ENCODE measurements at regions not wholly inside any gene's neighbourhood (a gene's known extent, or its start where the extent isn't known, plus 50 kb on each side); places are given as distances from the start of the nearest gene placed in this dataset.

DNA sequence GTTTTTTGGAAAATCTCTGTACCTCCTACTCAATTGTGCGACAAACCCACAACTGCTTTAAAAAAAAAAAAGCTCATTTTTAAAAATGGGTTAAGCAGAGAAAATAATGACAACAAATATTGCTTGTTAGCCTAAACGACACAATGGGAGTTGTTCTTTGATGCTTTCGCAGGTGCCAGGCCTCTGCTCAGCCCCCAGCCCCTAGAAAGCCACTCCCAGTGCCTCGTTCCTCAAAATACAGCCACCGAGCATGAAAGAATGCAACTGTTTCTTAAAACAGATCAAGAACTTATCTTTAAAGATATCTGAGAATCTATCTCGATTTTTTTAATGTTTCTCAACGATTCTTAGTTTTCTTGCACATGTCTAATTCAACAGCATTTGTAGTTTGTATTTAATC lies 85.2 kb upstream of the PFKP start:
- Histone ChIP-seq H3K27me3 (ENCODE audit: control insufficient read depth, insufficient read depth, low read length, poor library complexity, severe bottlenecking) (no peaks in the 10 kb centered on the region), H3K9me3 (ENCODE audit: control insufficient read depth, low read length) (no peaks in the 10 kb centered on the region), H3K4me3 (ENCODE audit: insufficient read depth, low read depth, low read length) (no peak overlapping the region), H3K4me1 (ENCODE audit: control insufficient read depth, insufficient read depth, low read length) (peaks cover 8% of the 10 kb centered on the region), H3K36me3 (ENCODE audit: control insufficient read depth, insufficient read depth, low read length) (no peaks in the 10 kb centered on the region), H3K27ac (ENCODE audit: insufficient read depth, low read depth, low read length, poor library complexity, severe bottlenecking) (no peak overlapping the region)
- WGBS, 2 experiments, result 89 to 94% methylated on average over 6 to 7 of the region's 7 CpGs

GRCh38 chr10:2981361-2981801 lies 86.0 kb upstream of the PFKP start:
- WGBS, 2 experiments, result 92 to 94% methylated on average over 19 of the region's 19 CpGs
- H3K27ac ChIP-seq (ENCODE audit: insufficient read depth, low read depth, low read length, poor library complexity, severe bottlenecking), result no peak overlapping the region
- no peaks in the 10 kb centered on the region for H3K27me3 ChIP-seq (ENCODE audit: control insufficient read depth, insufficient read depth, low read length, poor library complexity, severe bottlenecking)
- H3K36me3 ChIP-seq (ENCODE audit: control insufficient read depth, insufficient read depth, low read length), result no peaks in the 10 kb centered on the region
- H3K4me3 ChIP-seq (ENCODE audit: insufficient read depth, low read depth, low read length), result no peak overlapping the region
- no peaks in the 10 kb centered on the region for H3K9me3 ChIP-seq (ENCODE audit: control insufficient read depth, low read length)
- peaks cover 5% of the 10 kb centered on the region for H3K4me1 ChIP-seq (ENCODE audit: control insufficient read depth, insufficient read depth, low read length)

- no peak overlapping the region for H3K27ac ChIP-seq (ENCODE audit: insufficient read depth, low read depth, low read length, poor library complexity, severe bottlenecking)
- 91 to 92% methylated on average over 7 to 10 of the region's 10 CpGs for WGBS, 2 experiments
Observed at GRCh38 chr10:2980791-2981360, 86.5 kb upstream of the PFKP start.

DNA sequence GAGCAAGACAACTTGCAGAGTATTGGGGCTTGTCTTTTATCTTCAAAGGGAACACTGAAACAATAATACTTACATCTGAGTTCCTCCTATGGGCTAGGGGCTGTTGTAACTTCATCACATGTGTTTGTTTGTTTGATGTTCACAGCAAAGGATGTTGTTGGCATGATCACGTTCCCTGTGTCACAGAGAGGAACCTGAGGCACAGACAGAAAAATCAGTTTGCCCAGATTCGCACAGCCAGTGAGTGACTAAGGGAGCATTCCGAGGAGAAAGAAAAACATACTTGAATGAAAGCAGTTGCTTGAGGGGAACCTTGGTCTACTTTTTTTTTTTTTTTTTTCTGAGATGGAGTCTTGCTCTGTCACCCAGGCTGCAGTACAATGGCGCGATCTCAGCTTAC lies 87.2 kb upstream of the PFKP start:
- Histone ChIP-seq H3K4me1 (ENCODE audit: control insufficient read depth, insufficient read depth, low read length) (no peaks in the 10 kb centered on the region), H3K4me3 (ENCODE audit: insufficient read depth, low read depth, low read length) (no peak overlapping the region), H3K27ac (ENCODE audit: insufficient read depth, low read depth, low read length, poor library complexity, severe bottlenecking) (no peak overlapping the region), H3K27me3 (ENCODE audit: control insufficient read depth, insufficient read depth, low read length, poor library complexity, severe bottlenecking) (no peaks in the 10 kb centered on the region), H3K36me3 (ENCODE audit: control insufficient read depth, insufficient read depth, low read length) (no peaks in the 10 kb centered on the region), H3K9me3 (ENCODE audit: control insufficient read depth, low read length) (no peaks in the 10 kb centered on the region)
- 90 to 98% methylated on average over 5 of the region's 5 CpGs for WGBS, 2 experiments

More at GRCh38 chr10:2980791-2981360, 86.5 kb upstream of the PFKP start:
- Histone ChIP-seq H3K36me3 (ENCODE audit: control insufficient read depth, insufficient read depth, low read length) (no peaks in the 10 kb centered on the region), H3K9me3 (ENCODE audit: control insufficient read depth, low read length) (no peaks in the 10 kb centered on the region), H3K4me1 (ENCODE audit: control insufficient read depth, insufficient read depth, low read length) (peaks cover 4% of the 10 kb centered on the region), H3K27me3 (ENCODE audit: control insufficient read depth, insufficient read depth, low read length, poor library complexity, severe bottlenecking) (no peaks in the 10 kb centered on the region), H3K4me3 (ENCODE audit: insufficient read depth, low read depth, low read length) (no peak overlapping the region)

DNA sequence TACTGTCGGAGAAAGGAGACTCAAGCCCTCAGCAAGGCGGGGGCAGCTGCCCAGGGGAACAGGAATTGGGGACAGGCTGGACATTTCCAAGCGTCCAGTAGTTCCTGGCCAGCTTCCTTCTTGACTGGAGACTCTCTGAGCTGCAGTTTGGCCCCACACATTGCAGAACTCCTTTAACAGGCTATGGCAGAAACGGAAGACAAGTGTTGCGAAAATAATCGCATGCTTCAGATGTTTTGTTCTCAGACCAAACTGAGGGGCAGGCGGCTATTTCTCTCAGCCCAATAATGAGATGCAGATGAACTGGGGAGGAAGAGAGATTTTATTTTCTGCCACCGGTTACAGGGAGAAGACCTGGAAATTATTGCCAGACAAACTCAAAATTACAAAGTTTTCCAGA lies 88.0 kb upstream of the PFKP start:
- H3K9me3 ChIP-seq (ENCODE audit: control insufficient read depth, low read length), result no peaks in the 10 kb centered on the region
- H3K27ac ChIP-seq (ENCODE audit: insufficient read depth, low read depth, low read length, poor library complexity, severe bottlenecking), result no peak overlapping the region
- H3K4me1 ChIP-seq (ENCODE audit: control insufficient read depth, insufficient read depth, low read length), result no peaks in the 10 kb centered on the region
- WGBS, 2 experiments, result 89 to 98% methylated on average over 8 of the region's 8 CpGs
- no peaks in the 10 kb centered on the region for H3K27me3 ChIP-seq (ENCODE audit: control insufficient read depth, insufficient read depth, low read length, poor library complexity, severe bottlenecking)
- H3K4me3 ChIP-seq (ENCODE audit: insufficient read depth, low read depth, low read length), result no peak overlapping the region
- no peaks in the 10 kb centered on the region for H3K36me3 ChIP-seq (ENCODE audit: control insufficient read depth, insufficient read depth, low read length)

DNA sequence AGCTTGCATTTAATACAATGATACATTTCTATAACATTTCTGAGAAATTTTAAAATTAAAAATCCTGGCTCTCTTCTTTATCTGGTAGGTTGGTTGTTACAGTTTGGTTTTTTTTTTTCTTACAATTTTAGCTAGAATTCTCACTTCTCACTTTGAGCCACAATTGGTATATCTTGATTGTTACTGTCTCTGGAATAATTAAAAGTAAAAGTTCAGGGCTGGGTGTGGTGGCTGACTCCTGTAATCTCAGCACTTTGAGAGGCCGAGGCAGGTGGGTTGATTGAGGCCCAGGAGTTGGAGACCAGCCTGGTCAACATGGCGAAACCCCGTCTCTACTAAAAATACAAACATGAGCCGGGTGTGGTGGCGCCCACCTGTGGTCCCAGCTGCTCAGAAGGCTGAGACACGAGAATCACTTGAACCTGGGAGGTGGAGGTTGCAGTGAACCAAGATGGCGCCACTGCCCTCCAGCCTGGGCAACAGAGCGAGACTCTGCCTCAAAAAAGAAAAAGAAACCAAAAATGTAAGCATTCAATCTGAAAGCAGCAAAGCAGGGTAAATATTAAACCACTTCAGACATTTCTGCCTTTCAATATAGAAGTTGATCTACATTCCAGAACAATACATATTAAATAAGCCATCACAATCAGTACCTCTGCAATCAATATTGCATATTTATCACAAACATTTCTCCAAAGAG lies 88.6 kb upstream of the PFKP start:
- Histone ChIP-seq H3K9me3 (ENCODE audit: control insufficient read depth, low read length) (no peaks in the 10 kb centered on the region), H3K4me3 (ENCODE audit: insufficient read depth, low read depth, low read length) (no peak overlapping the region), H3K27me3 (ENCODE audit: control insufficient read depth, insufficient read depth, low read length, poor library complexity, severe bottlenecking) (no peaks in the 10 kb centered on the region), H3K27ac (ENCODE audit: insufficient read depth, low read depth, low read length, poor library complexity, severe bottlenecking) (no peak overlapping the region), H3K36me3 (ENCODE audit: control insufficient read depth, insufficient read depth, low read length) (no peaks in the 10 kb centered on the region), H3K4me1 (ENCODE audit: control insufficient read depth, insufficient read depth, low read length) (no peaks in the 10 kb centered on the region)
- WGBS, 2 experiments, result 94% methylated on average over 8 of the region's 8 CpGs

GRCh38 chr10:2978111-2978510 lies 89.2 kb upstream of the PFKP start:
- no peak overlapping the region for H3K27ac ChIP-seq (ENCODE audit: insufficient read depth, low read depth, low read length, poor library complexity, severe bottlenecking)
- H3K4me1 ChIP-seq (ENCODE audit: control insufficient read depth, insufficient read depth, low read length), result no peaks in the 10 kb centered on the region
- H3K9me3 ChIP-seq (ENCODE audit: control insufficient read depth, low read length), result no peaks in the 10 kb centered on the region
- H3K4me3 ChIP-seq (ENCODE audit: insufficient read depth, low read depth, low read length), result no peak overlapping the region
- no peaks in the 10 kb centered on the region for H3K36me3 ChIP-seq (ENCODE audit: control insufficient read depth, insufficient read depth, low read length)
- no peaks in the 10 kb centered on the region for H3K27me3 ChIP-seq (ENCODE audit: control insufficient read depth, insufficient read depth, low read length, poor library complexity, severe bottlenecking)
- WGBS, 2 experiments, result 36 to 48% methylated on average over 2 of the region's 2 CpGs

DNA sequence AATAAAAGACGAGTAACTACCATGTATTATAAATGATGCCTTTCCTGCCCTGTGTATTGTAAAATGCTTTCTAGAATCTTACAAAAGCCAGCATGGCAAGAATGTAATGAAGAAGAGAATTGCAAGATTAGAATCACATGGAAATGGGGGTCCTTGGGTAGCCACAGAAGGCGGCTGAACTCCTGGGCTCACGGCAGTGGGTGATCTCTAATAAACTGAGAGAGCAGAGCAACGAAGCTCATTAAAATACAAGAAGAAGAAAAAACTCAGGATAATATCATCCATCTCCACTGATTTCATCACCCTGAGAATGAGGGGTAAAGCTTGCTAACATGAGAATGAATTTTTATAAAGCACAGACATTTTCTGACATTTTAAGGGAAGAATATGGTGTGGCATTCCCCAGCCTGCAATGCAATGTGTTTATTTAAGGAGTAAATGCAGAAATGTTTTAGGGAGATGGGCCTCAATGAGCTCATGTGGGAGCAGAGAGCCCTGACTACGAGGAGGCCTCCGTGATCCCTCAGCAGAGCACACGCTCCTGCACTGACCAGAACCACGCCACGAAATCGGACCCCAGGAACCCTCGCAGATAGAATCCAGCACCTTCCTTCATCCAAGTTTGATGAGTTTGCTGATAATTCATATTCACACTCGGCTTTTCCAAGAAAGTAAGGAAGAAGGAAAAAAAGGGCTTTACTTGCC lies 92.7 kb upstream of the PFKP start:
- Histone ChIP-seq H3K4me3 (ENCODE audit: insufficient read depth, low read depth, low read length) (no peak overlapping the region), H3K36me3 (ENCODE audit: control insufficient read depth, insufficient read depth, low read length) (no peaks in the 10 kb centered on the region), H3K27me3 (ENCODE audit: control insufficient read depth, insufficient read depth, low read length, poor library complexity, severe bottlenecking) (no peaks in the 10 kb centered on the region), H3K4me1 (ENCODE audit: control insufficient read depth, insufficient read depth, low read length) (no peaks in the 10 kb centered on the region), H3K9me3 (ENCODE audit: control insufficient read depth, low read length) (no peaks in the 10 kb centered on the region), H3K27ac (ENCODE audit: insufficient read depth, low read depth, low read length, poor library complexity, severe bottlenecking) (no peak overlapping the region)
- 92 to 94% methylated on average over 11 to 12 of the region's 12 CpGs for WGBS, 2 experiments

DNA sequence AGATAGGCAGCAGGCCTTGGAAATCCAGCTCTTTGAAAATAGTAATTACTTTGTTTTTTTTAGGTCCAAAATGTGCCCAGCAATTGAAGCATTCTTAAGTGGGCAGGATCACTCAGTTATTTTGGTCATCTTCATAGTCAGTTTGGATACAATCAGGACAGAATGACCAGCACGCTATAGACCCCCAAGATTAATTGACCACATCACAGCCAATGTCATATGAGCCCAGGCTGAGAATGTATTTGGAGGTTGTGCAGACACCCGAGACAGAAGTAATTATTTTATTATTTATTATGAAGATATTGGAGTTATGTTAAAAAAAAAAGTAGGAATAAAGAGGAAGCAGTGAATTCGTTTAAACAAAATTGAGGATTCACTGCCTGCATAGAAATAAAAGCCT lies 93.3 kb upstream of the PFKP start:
- H3K9me3 ChIP-seq (ENCODE audit: control insufficient read depth, low read length), result no peaks in the 10 kb centered on the region
- H3K4me3 ChIP-seq (ENCODE audit: insufficient read depth, low read depth, low read length), result no peak overlapping the region
- H3K36me3 ChIP-seq (ENCODE audit: control insufficient read depth, insufficient read depth, low read length), result no peaks in the 10 kb centered on the region
- H3K27ac ChIP-seq (ENCODE audit: insufficient read depth, low read depth, low read length, poor library complexity, severe bottlenecking), result no peak overlapping the region
- H3K27me3 ChIP-seq (ENCODE audit: control insufficient read depth, insufficient read depth, low read length, poor library complexity, severe bottlenecking), result no peaks in the 10 kb centered on the region
- no peaks in the 10 kb centered on the region for H3K4me1 ChIP-seq (ENCODE audit: control insufficient read depth, insufficient read depth, low read length)
- 98 to 100% methylated on average over 1 to 3 of the region's 3 CpGs for WGBS, 2 experiments

GRCh38 chr10:2972810-2973209 lies 94.5 kb upstream of the PFKP start:
- H3K27ac ChIP-seq (ENCODE audit: insufficient read depth, low read depth, low read length, poor library complexity, severe bottlenecking), result no peak overlapping the region
- no peaks in the 10 kb centered on the region for H3K4me1 ChIP-seq (ENCODE audit: control insufficient read depth, insufficient read depth, low read length)
- WGBS, 2 experiments, result 95% methylated on average over 8 of the region's 8 CpGs
- H3K9me3 ChIP-seq (ENCODE audit: control insufficient read depth, low read length), result no peaks in the 10 kb centered on the region
- no peaks in the 10 kb centered on the region for H3K36me3 ChIP-seq (ENCODE audit: control insufficient read depth, insufficient read depth, low read length)
- H3K4me3 ChIP-seq (ENCODE audit: insufficient read depth, low read depth, low read length), result no peak overlapping the region
- no peaks in the 10 kb centered on the region for H3K27me3 ChIP-seq (ENCODE audit: control insufficient read depth, insufficient read depth, low read length, poor library complexity, severe bottlenecking)

Data from ectodermal cell (in vitro differentiated cells).